RWPE2 (cell line): ENCODE measurements at regions not wholly inside any gene's neighbourhood (a gene's known extent, or its start where the extent isn't known, plus 50 kb on each side); places are given as distances from the start of the nearest gene placed in this dataset.

Experiments
- ATAC-seq: fragments of 200-7000 bp; cut with Tn5 transposase; 3 replicates; pipeline ENCODE4 v1.9.1; 2021; ENCODE audit warnings: low read depth
- DNase-seq: peaks from one replicate; pipeline ENCODE4 v3.0.0-alpha.2; 2020; ENCODE audit warnings: low spot score
- H3K27ac ChIP-seq: fragments of 450-650 bp; 2 replicates; pipeline ENCODE4 v1.5.1; 2017; ENCODE audit warnings: mild to moderate bottlenecking; ENCODE audit not compliant: poor library complexity, severe bottlenecking
- H3K27me3 ChIP-seq: fragments of 250-450 bp; sonication (Bioruptor Pico); 2 replicates; pipeline ENCODE4 v1.5.1; 2021; ENCODE audit warnings: mild to moderate bottlenecking, moderate library complexity; ENCODE audit not compliant: insufficient read depth, poor library complexity, severe bottlenecking
- H3K36me3 ChIP-seq: fragments of 250-450 bp; sonication (Bioruptor Pico); 2 replicates; pipeline ENCODE4 v1.5.1; 2020; ENCODE audit warnings: low read depth, mild to moderate bottlenecking, moderate library complexity
- H3K4me1 ChIP-seq: fragments of 250-450 bp; sonication (Bioruptor Pico); 2 replicates; pipeline ENCODE4 v1.5.1; 2021; ENCODE audit warnings: mild to moderate bottlenecking, moderate library complexity; ENCODE audit not compliant: insufficient read depth, poor library complexity, severe bottlenecking
- H3K4me3 ChIP-seq: fragments of 250-450 bp; sonication (Bioruptor Pico); 2 replicates; pipeline ENCODE4 v1.5.1; 2021; ENCODE audit warnings: mild to moderate bottlenecking, moderate library complexity; ENCODE audit not compliant: severe bottlenecking
- H3K9me3 ChIP-seq: fragments of 250-450 bp; sonication (Bioruptor Pico); 2 replicates; pipeline ENCODE4 v1.5.1; 2021; ENCODE audit warnings: mild to moderate bottlenecking, moderate library complexity; ENCODE audit not compliant: severe bottlenecking
- CTCF ChIP-seq: fragments of 450-650 bp; IDR thresholded peaks from one replicate; pipeline ENCODE4 v1.5.1; 2017; ENCODE audit warnings: mild to moderate bottlenecking, moderate library complexity; ENCODE audit not compliant: poor library complexity, severe bottlenecking

GRCh38 chr14:38103542-38104225 is 104.0 kb upstream of the SSTR1 start:
- Histone ChIP-seq H3K4me3 (no peak overlapping the region), H3K27me3 (no peaks in the 10 kb centered on the region), H3K36me3 (no peaks in the 10 kb centered on the region), H3K9me3 (peaks cover 6% of the 10 kb centered on the region), H3K4me1 (peaks cover 3% of the 10 kb centered on the region), H3K27ac (no peak overlapping the region)
- ATAC-seq, result no peak
- TF ChIP-seq CTCF, result no peak
- DNase-seq, result no peak

GRCh38 chr14:38105106-38105702 is 102.5 kb upstream of the SSTR1 start:
- Histone ChIP-seq H3K4me1 (peaks cover 3% of the 10 kb centered on the region), H3K9me3 (peaks cover 6% of the 10 kb centered on the region), H3K27me3 (no peaks in the 10 kb centered on the region), H3K36me3 (no peaks in the 10 kb centered on the region), H3K4me3 (no peak overlapping the region), H3K27ac (no peak overlapping the region)
- no peak for DNase-seq
- ATAC-seq, result no peak
- no peak for TF ChIP-seq CTCF

GRCh38 chr14:38107216-38107631 is 100.5 kb upstream of the SSTR1 start:
- no peaks in the 10 kb centered on the region for H3K27me3 ChIP-seq
- no peaks in the 10 kb centered on the region for H3K36me3 ChIP-seq
- H3K4me3 ChIP-seq, result no peak overlapping the region
- ATAC-seq (no peak), DNase-seq (no peak)
- TF ChIP-seq CTCF, result no peak
- peaks cover 3% of the 10 kb centered on the region for H3K4me1 ChIP-seq
- no peak overlapping the region for H3K27ac ChIP-seq
- no peaks in the 10 kb centered on the region for H3K9me3 ChIP-seq

GRCh38 chr14:38108681-38109080 is 99.0 kb upstream of the SSTR1 start:
- ATAC-seq (peak; percentile 89), DNase-seq (no peak)
- no peaks in the 10 kb centered on the region for H3K36me3 ChIP-seq

More at GRCh38 chr14:38108681-38109080, 99.0 kb upstream of the SSTR1 start:
- no peak overlapping the region for H3K4me3 ChIP-seq
- H3K27me3 ChIP-seq, result no peaks in the 10 kb centered on the region
- H3K27ac ChIP-seq, result peak overlapping the region; percentile 40
- peaks cover 3% of the 10 kb centered on the region for H3K4me1 ChIP-seq
- no peak for TF ChIP-seq CTCF
- no peaks in the 10 kb centered on the region for H3K9me3 ChIP-seq
